NB4 (cell line): ENCODE measurements at regions not wholly inside any gene's neighbourhood (a gene's known extent, or its start where the extent isn't known, plus 50 kb on each side); places are given as distances from the start of the nearest gene placed in this dataset.

Source experiments
- DNase-seq: peaks from one replicate; pipeline ENCODE4 v3.0.0; 2010; ENCODE audit warnings: low read depth
- H3K4me3 ChIP-seq: one replicate; pipeline ENCODE4 v1.5.1; 2011; ENCODE audit warnings: mild to moderate bottlenecking, low read depth, low read length, moderate library complexity
- MYC ChIP-seq: IDR thresholded peaks from 2 replicates; pipeline ENCODE4 v1.6.1; 2011; ENCODE audit warnings: low read depth, low read length
- POLR2A ChIP-seq: IDR thresholded peaks from 2 replicates; pipeline ENCODE4 v1.6.1; 2011; ENCODE audit warnings: mild to moderate bottlenecking; ENCODE audit not compliant: insufficient read length; ENCODE audit errors: extremely low read depth
- TF ChIP-seq, protein P1 (sequence below): IDR thresholded peaks from 2 replicates; pipeline ENCODE4 v1.6.1; 2011; ENCODE audit warnings: low read depth, low read length
- TF ChIP-seq, protein P2 (sequence below): IDR thresholded peaks from one replicate; pipeline ENCODE4 v1.5.1; 2012; ENCODE audit warnings: low read depth, low read length

- DNase-seq: no peak
- no peak overlapping the region for H3K4me3 ChIP-seq
- TF ChIP-seq MYC (no peak), POLR2A (no peak)
- TF ChIP-seq, protein P1, sequence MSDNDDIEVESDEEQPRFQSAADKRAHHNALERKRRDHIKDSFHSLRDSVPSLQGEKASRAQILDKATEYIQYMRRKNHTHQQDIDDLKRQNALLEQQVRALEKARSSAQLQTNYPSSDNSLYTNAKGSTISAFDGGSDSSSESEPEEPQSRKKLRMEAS: no peak
- TF ChIP-seq, protein P2, sequence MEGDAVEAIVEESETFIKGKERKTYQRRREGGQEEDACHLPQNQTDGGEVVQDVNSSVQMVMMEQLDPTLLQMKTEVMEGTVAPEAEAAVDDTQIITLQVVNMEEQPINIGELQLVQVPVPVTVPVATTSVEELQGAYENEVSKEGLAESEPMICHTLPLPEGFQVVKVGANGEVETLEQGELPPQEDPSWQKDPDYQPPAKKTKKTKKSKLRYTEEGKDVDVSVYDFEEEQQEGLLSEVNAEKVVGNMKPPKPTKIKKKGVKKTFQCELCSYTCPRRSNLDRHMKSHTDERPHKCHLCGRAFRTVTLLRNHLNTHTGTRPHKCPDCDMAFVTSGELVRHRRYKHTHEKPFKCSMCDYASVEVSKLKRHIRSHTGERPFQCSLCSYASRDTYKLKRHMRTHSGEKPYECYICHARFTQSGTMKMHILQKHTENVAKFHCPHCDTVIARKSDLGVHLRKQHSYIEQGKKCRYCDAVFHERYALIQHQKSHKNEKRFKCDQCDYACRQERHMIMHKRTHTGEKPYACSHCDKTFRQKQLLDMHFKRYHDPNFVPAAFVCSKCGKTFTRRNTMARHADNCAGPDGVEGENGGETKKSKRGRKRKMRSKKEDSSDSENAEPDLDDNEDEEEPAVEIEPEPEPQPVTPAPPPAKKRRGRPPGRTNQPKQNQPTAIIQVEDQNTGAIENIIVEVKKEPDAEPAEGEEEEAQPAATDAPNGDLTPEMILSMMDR: no peak
Observed at GRCh38 chr2:47676261-47676926, 105.6 kb upstream of the KCNK12 start.

DNA sequence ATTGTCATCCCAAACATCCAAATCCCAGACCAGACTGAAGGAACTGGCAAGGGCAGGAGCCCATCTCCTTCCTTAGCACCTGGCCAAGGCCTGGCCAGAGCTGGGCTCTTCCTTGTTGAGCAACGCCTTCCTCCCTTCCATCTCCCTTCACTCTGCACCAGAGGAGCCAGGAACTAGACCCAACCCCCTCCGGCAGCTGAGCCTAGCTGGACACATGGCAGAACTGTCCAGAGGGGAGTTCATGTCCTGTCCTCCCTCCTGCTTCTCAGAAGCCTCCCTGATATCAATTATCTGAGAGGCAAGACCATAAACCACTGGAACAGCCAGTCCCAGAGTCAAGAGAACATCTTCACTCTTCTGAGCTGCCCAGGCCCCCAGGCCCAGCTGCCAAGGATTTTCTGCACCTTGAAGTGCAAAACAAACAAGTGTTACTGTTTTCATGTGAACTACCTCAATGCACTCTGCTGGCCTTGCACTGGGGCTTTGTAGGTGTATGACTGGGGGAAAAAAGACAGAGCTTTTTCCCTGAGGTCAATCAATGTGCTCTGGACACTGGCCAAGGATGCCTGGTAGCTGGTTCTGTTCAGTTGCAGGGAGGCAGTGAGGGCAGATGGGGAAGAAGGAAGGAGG is 104.5 kb upstream of the KCNK12 start:
- TF ChIP-seq, protein P1: no peak
- no peak for TF ChIP-seq MYC
- TF ChIP-seq, protein P2: no peak
- no peak for TF ChIP-seq POLR2A
- no peak for DNase-seq
- H3K4me3 ChIP-seq: no peak overlapping the region

GRCh38 chr2:47666332-47666731 is 95.5 kb upstream of the KCNK12 start:
- TF ChIP-seq MYC (no peak), POLR2A (no peak)
- TF ChIP-seq, protein P1: no peak
- TF ChIP-seq, protein P2: no peak
- no peak for DNase-seq
- no peak overlapping the region for H3K4me3 ChIP-seq

- DNase-seq: peak; percentile 39
- TF ChIP-seq MYC (no peak), POLR2A (no peak)
- TF ChIP-seq, protein P1: no peak
- TF ChIP-seq, protein P2: peak; percentile 27
- no peak overlapping the region for H3K4me3 ChIP-seq
Observed at GRCh38 chr2:47664817-47665216, 94.0 kb upstream of the KCNK12 start.

GRCh38 chr2:47662552-47662951 is 91.8 kb upstream of the KCNK12 start:
- H3K4me3 ChIP-seq: no peak overlapping the region
- no peak for DNase-seq
- TF ChIP-seq POLR2A (no peak), MYC (no peak)
- TF ChIP-seq, protein P1: no peak
- TF ChIP-seq, protein P2: no peak
